ENCODE measurements at regions not wholly inside any gene's neighbourhood (a gene's known extent, or its start where the extent isn't known, plus 50 kb on each side); places are given as distances from the start of the nearest gene placed in this dataset.

GRCh38 chr5:124457901-124458300 is 288.5 kb downstream of the ZNF608 start:
- TF ChIP-seq DEAF1 (CRISPR knock-in tag; IDR thresholded peaks at IDR 0.05) (no peak), ZC3H11A (IDR thresholded peaks at IDR 0.05; ENCODE audit: low read depth, low read length) (no peak), MYNN (IDR thresholded peaks at IDR 0.05) (no peak), MYNN (CRISPR knock-in tag; IDR thresholded peaks at IDR 0.05) (no peak)

All from K562 (cell line).